HG03025 (cell line): ENCODE measurements at regions not wholly inside any gene's neighbourhood (a gene's known extent, or its start where the extent isn't known, plus 50 kb on each side); places are given as distances from the start of the nearest gene placed in this dataset.

Experiments
- ATAC-seq: cut with Tn5 transposase; IDR thresholded peaks from one replicate; pipeline ENCODE4 v1.9.1; 2021; ENCODE audit warnings: mild to moderate bottlenecking, moderate library complexity; ENCODE audit not compliant: unreplicated experiment, low FRiP score

DNA sequence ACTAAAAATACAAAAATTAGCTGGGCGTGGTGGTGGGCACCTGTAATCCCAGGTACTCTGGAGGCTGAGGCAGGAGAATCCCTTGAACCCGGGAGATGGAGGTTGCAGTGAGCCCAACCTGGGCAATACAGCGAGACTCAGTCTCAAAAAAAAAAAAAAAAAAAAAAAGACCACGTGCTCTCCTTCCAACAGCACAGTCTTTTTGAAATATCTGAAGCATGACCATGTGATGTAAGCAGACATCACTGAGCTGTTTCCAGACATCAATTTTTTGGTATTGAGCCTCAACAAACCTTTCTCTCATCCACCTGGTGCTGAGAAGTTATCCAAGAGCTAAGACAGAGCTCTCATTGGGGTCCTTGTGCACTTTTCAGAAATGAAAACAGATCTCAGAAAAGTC is 249.2 kb downstream of the FOXA2 start:
- no peak for ATAC-seq

DNA sequence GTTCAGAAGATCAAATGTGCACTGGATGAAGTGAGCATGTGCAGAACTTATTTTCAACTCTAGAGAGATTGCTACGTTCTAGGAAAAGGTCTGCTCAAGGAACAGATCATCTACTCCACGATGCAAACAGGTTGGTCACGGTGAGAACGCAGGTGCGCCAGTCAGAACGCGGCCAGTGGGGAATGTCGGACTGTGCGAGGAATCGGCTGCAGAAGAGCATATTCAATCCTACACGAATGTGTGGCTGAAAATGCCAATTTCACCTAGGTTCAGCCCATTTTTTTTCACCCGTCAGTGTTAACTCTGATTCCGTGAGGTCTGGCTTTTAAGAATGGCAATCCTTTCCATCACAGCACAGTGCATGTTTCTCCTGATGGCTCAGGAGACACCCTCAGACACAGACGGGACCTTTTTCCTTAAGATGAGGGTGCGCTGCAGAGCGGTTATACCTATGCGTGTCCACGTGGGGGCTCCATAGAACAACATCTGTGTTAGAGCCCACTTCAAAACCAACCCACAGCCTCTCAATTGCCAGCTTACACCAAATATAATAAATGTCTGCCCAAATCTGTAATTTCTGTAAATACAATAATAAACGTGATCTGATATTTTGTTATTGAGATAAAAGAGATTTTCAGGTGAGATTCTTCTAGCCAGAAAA is 250.4 kb downstream of the FOXA2 start:
- ATAC-seq, result peak; percentile 85

DNA sequence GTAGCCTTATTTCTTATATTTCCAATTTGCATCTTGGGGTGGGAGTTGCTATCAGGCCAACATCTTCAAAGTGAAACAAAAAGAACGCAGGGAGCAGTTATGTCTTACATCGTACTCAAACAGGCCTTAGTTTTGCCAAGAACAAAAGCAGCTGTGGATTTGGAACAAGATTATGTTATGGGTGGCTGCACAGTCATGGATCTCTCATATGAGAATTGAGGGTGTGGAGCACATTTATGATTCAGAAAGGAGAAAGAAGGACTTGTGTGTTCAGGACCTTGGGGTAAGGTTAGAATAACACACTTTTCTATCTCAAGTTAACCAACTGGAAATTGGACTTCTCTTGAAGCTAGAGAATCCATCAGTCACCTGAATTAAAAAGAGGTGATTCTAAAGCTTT is 259.9 kb downstream of the FOXA2 start:
- ATAC-seq, result no peak

DNA sequence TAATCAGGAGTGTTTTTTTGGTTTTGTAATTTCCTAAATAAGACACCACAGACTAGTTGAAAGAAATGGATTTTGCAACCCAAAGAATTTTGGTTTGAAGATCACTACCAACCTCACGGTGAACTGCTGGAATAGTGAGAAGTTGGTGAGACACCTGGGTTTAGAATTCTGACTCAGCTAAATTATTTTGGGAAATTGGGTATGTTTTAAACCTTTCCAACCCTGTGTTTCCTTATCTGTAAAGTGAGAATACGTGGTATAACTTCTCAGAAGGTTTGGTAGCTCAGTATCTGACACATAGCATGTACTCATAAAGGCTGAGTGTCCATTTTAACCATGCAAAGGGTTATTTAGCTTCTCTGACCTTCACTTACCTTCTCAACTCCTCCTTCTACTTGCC is 261.9 kb downstream of the FOXA2 start:
- ATAC-seq, result no peak

DNA sequence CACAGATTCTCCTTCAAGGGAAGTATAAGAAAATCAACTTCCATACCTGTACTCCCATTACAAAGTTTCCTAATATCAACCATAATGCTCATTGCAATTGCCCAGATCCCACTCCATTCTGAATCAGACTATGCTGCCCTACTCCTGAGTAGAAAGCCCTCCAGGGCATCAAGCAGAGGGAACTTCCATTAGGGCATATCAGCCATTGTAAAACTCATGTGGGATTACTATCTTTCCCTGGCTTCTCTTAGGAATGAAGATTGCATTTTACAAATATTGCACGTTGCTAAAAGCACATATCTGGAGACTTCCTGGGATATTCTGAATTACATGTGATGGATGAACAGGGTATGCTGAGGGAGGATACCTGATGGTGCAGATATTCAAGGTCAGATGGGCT is 263.2 kb downstream of the FOXA2 start:
- ATAC-seq, result no peak

DNA sequence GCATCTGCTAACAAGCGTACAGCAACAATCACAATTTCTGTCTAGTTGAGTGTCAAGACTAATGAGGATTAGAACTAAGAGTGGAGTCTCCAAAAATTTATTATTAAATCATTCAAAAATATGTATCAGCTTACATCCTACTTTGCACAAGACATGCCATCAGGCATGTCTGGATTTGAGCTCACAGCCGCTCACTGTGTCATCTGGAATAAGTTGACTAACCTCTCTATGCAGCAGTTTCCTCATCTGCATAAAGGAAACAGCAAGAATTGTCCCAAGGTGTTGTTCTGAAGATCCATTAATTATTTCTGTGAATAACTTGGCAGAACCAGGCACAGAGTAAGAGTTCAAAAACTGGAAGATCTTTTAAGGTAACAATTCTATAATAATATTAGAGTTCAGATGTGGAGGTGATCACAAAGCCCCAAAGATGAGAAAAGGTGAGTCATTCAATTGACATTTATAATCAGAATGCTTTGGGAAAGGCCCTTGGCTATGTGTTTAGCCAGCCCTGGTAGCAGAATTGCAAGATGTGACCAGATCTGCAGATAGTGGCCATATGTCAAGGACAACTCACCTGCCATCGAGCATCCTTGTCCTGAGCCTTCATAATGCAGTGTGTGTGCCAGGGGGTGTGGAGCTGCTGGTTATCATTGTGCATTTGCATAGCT is 264.0 kb downstream of the FOXA2 start:
- ATAC-seq, result no peak

DNA sequence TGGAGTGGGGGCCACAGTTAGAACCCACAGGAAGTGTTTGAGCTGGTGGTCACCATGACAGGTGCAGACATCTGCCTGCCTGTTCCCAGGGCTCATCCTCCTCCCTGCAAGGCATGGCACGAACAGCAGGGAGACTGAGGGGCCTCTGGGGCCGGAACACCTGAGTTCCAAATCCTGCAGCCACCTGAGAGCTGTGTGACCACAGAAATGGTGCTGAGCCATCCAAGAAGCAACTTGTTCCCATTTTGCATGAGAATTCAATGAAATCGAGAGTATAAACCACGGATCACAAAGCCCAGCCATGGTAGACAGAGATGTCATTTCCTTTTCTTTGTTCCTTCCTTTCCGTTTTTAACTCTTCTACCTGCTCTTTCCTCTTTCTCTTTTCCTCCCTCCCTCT is 268.6 kb downstream of the FOXA2 start:
- ATAC-seq, result no peak

DNA sequence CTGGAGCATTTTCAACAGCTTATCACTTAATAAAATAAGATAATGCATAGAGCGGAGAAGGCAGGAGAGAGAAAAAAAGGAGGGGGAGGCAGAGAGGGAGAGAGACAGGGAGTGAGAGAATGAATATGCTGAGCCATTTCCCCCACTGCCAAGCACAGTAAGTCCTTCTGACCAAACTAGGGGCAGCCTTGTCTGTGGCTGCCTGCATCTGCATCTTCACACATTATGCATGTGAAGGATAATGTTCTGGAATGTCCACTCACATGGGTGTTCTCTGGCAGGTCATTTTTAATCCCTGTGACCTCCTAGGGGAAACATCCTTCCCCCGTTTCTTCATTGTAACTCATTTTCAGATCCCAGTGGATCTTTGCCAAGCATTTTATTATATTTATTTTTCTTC is 269.3 kb downstream of the FOXA2 start:
- no peak for ATAC-seq

- no peak for ATAC-seq
Measured at GRCh38 chr20:22312744-22313346, 271.5 kb downstream of the FOXA2 start.

GRCh38 chr20:22308934-22309333 is 275.4 kb downstream of the FOXA2 start:
- ATAC-seq, result no peak

DNA sequence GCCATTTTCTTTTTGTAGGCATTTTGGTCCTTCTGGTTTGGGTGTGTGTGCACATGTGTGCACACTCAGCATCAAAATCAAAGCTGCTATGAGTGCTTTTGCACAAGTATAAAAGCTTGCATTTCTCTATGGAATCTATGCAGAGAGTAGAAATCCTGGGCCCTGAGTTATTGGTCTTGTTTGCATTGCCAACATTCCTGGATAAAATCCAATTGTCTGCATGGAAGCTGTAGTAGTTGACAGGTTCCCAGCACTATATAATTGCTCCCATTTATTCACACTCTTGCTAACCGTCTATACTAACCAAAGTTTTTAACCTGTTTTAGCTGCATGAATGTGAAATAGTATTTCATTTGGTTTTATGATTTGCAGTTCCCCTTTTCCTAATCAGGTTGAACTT is 277.0 kb downstream of the FOXA2 start:
- no peak for ATAC-seq

GRCh38 chr20:22305381-22305780 is 279.0 kb downstream of the FOXA2 start:
- ATAC-seq, result no peak

DNA sequence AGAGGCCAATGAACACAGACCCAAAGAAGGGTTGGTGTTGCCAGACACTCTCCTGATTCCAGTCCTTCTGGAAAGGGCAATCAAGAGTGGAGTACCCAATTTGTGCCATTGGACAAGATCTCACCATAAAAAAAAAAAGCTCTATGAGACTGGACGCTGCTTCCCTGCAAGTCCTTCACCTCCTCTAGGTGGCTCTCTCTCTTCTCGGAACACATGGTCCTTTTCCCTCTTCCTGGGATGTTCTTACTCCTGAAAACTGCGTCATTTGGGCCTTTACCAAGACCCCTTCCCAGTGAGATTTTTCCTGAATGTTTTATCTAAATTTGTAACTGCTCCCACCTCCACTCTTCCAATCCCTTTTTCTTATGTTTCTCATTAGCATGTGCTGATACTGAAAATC is 280.8 kb downstream of the FOXA2 start:
- ATAC-seq, result no peak

- no peak for ATAC-seq
Measured at GRCh38 chr20:22302039-22302438, 282.3 kb downstream of the FOXA2 start.

DNA sequence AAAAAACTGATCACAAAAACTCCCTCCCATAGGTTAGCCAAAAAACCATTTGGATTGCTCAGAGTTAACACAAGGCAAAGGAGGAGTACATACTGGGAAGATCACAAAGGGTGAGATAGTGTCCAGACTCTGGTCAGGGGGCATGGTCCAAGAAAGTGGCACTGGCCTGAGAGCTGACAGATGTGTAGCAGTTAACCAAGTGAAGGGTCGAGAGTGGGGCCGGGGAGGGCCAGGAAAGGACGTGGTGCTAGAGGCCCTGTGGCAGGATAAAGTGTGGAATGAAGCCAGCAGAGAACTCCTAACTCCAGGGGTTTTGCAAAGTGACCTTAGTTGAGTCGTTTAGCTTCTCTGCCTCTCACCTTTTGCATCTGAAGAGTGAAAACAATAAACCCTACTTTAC is 290.5 kb downstream of the FOXA2 start:
- ATAC-seq, result no peak

DNA sequence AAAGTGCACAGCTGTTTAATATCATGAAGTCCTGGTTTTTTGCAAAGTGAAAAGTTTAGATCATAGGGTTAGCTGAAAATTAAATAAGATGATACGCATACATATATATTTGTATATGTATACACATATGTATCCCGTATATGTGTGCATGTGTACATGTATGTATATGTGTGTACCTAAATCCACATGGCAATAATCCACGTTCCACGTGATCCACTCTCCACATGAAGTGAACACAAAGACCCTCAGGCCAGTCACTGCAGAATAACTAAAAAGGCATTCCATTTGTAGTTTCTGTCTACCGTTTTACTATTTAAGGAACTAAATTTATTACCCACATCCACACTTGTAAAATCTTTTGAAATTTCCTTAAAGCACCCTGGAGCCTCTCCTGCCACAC is 294.9 kb downstream of the FOXA2 start:
- no peak for ATAC-seq

DNA sequence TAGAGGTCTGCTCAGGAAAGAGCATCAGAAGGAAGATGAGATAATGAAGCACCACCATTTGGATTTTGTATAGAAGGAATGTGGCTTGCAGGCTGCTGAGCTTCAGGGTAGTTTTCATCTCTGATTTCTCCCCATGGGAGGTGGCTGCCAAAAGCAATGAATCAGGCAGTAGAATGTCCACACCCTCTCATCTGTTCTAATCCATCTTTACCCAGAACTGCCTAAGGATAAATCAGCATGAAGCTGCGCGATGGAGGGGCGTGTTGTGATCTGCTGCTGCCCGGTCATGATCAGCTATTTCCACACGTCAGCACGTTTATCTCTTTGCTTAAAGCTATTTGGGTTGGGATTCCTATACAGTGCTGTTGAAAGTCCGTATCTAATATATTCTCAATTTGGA is 295.4 kb downstream of the FOXA2 start:
- ATAC-seq, result no peak

GRCh38 chr20:22288156-22288555 is 296.2 kb downstream of the FOXA2 start:
- ATAC-seq, result no peak

GRCh38 chr20:22285555-22285954 is 298.8 kb downstream of the FOXA2 start:
- no peak for ATAC-seq

- ATAC-seq, result no peak
Measured at GRCh38 chr20:22282696-22283095, 301.7 kb downstream of the FOXA2 start.

- no peak for ATAC-seq
Measured at GRCh38 chr20:22274330-22274729, 310.0 kb downstream of the FOXA2 start.

- no peak for ATAC-seq
Measured at GRCh38 chr20:22268675-22269074, 315.7 kb downstream of the FOXA2 start.
